ENCODE measurements at regions not wholly inside any gene's neighbourhood (a gene's known extent, or its start where the extent isn't known, plus 50 kb on each side); places are given as distances from the start of the nearest gene placed in this dataset.

DNA sequence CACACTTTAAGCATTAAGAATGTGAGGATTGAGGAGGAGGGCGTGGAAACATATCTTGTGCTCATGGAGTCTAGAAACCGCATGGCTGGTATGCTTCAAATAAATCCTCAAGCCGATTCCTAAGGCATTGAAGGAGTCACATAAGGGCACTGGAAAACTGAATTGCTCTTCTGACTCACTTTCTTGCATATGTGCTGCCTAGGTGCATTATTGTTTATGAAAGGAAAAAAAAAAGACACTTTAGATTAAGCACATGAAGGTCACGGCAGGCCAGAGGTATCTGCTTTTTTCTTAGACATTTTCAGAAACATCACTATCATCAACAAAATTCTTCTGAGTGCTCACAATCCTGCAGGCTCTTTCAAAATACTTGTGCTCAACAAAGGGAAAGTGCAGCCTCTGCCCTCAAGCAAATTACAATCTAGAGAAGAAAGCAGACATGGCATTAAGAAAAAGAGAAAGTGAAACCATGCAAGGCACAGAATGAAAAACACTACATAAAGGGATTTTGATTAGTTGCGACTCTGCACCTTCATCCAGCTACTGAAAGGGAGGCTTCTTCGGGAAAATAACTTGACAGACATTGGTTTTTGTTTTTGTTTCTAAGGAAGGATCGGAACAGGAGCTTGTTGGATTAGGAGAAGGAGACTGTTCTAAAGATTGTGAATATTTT lies 2117.6 kb downstream of the MAT2B start:
- no peaks in the 10 kb centered on the region for H3K36me3 ChIP-seq (ENCODE audit: insufficient read depth)
- H3K4me3 ChIP-seq (ENCODE audit: low read depth, low read length), result no peak overlapping the region
- H3K4me1 ChIP-seq (ENCODE audit: insufficient read depth), result no peaks in the 10 kb centered on the region
- DNase-seq (ENCODE audit: extremely low spot score), result no peak
- no peak overlapping the region for H3K27ac ChIP-seq (ENCODE audit: low read depth)
- 73% methylated on average over 7 of the region's 7 CpGs for WGBS

GRCh38 chr5:165624166-165624946 lies 2118.9 kb downstream of the MAT2B start:
- Histone ChIP-seq H3K4me1 (ENCODE audit: insufficient read depth) (no peaks in the 10 kb centered on the region), H3K4me3 (ENCODE audit: low read depth, low read length) (no peak overlapping the region), H3K36me3 (ENCODE audit: insufficient read depth) (no peaks in the 10 kb centered on the region), H3K27ac (ENCODE audit: low read depth) (no peak overlapping the region)
- WGBS, result 77% methylated on average over 8 of the region's 8 CpGs
- no peak for DNase-seq (ENCODE audit: extremely low spot score)

DNA sequence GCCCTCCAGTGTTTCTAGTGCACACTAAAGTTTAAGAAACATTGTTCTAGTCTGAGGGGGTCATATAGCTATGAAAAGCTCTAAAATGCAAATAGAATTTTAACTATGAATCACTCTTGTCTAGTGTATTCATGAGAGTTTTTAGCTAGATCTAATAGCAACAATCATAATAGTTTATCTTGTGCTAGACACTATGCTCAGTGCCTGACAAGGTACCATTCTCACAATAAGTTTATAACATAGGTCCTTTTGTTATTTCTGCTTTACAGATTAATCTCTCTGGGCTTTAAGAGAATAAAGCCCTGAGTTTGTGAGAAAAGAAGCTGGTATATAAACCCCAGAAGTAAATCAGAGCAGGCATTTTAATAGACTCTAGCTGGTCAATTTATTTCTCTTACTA lies 2120.7 kb downstream of the MAT2B start:
- Histone ChIP-seq H3K4me1 (ENCODE audit: insufficient read depth) (no peaks in the 10 kb centered on the region), H3K4me3 (ENCODE audit: low read depth, low read length) (no peak overlapping the region), H3K36me3 (ENCODE audit: insufficient read depth) (no peaks in the 10 kb centered on the region), H3K27ac (ENCODE audit: low read depth) (no peak overlapping the region)
- DNase-seq (ENCODE audit: extremely low spot score), result no peak

GRCh38 chr5:165627548-165628170 lies 2122.2 kb downstream of the MAT2B start:
- H3K27ac ChIP-seq (ENCODE audit: low read depth), result no peak overlapping the region
- WGBS, result 48% methylated on average over 8 of the region's 8 CpGs
- no peak overlapping the region for H3K4me3 ChIP-seq (ENCODE audit: low read depth, low read length)
- DNase-seq (ENCODE audit: extremely low spot score), result no peak
- H3K36me3 ChIP-seq (ENCODE audit: insufficient read depth), result no peaks in the 10 kb centered on the region
- no peaks in the 10 kb centered on the region for H3K4me1 ChIP-seq (ENCODE audit: insufficient read depth)

GRCh38 chr5:165630261-165630778 lies 2124.9 kb downstream of the MAT2B start:
- 22% methylated on average over 9 of the region's 9 CpGs for WGBS
- H3K4me3 ChIP-seq (ENCODE audit: low read depth, low read length), result no peak overlapping the region
- H3K27ac ChIP-seq (ENCODE audit: low read depth), result no peak overlapping the region
- no peaks in the 10 kb centered on the region for H3K36me3 ChIP-seq (ENCODE audit: insufficient read depth)
- H3K4me1 ChIP-seq (ENCODE audit: insufficient read depth), result no peaks in the 10 kb centered on the region
- DNase-seq (ENCODE audit: extremely low spot score), result peak; percentile 50

DNA sequence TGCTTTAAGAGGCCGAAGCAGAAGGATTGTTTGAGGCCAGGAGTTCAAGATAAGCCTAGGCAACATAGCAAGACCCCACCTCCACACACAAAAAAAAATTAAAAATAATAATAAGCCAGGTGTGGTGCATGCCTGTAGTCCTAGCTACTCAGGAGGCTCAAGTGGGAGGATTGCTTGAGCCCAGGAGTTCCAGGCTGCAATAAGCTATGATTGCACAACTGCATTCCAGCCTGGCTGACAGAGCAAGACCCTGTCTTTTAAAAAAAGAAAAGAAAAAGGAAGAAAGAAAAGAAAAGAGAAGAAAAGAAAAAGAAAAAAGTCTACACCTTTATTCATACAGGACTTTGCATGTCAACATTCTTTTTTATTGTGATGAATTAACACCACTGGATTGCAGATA lies 2125.8 kb downstream of the MAT2B start:
- DNase-seq (ENCODE audit: extremely low spot score), result no peak
- Histone ChIP-seq H3K36me3 (ENCODE audit: insufficient read depth) (no peaks in the 10 kb centered on the region), H3K4me1 (ENCODE audit: insufficient read depth) (no peaks in the 10 kb centered on the region), H3K27ac (ENCODE audit: low read depth) (no peak overlapping the region), H3K4me3 (ENCODE audit: low read depth, low read length) (no peak overlapping the region)
- WGBS, result 45% methylated on average over 1 of the region's 1 CpG

GRCh38 chr5:165642366-165642765 lies 2136.9 kb downstream of the MAT2B start:
- no peaks in the 10 kb centered on the region for H3K36me3 ChIP-seq (ENCODE audit: insufficient read depth)
- DNase-seq (ENCODE audit: extremely low spot score), result no peak
- H3K4me1 ChIP-seq (ENCODE audit: insufficient read depth), result no peaks in the 10 kb centered on the region
- H3K27ac ChIP-seq (ENCODE audit: low read depth), result no peak overlapping the region
- H3K4me3 ChIP-seq (ENCODE audit: low read depth, low read length), result no peak overlapping the region
- WGBS, result 75% methylated on average over 2 of the region's 2 CpGs

- H3K27ac ChIP-seq (ENCODE audit: low read depth), result no peak overlapping the region
- no peak overlapping the region for H3K4me3 ChIP-seq (ENCODE audit: low read depth, low read length)
- no peak for DNase-seq (ENCODE audit: extremely low spot score)
- H3K36me3 ChIP-seq (ENCODE audit: insufficient read depth), result no peaks in the 10 kb centered on the region
- whole genome bisulfite sequencing, result 90% methylated on average over 3 of the region's 3 CpGs
- no peaks in the 10 kb centered on the region for H3K4me1 ChIP-seq (ENCODE audit: insufficient read depth)
Measured at GRCh38 chr5:165665735-165666400, 2160.4 kb downstream of the MAT2B start.

DNA sequence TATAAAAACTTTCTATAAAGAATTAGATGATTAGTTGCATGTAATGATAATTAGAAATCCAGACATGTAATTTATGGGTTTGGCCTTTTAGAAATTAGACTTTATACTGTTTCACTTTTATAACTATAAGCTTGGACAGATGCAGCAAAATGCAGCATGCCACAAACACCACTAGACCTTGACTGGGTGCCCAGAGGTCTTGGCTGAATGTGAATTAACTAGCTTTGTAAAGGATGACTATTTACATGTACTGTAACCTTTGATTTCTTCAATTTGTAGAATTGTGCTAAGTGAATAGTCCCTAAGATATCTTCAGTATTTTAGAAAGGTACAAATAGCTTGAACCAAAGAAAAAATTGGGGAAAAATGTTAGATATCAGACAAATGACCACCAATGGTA lies 2168.1 kb downstream of the MAT2B start:
- Histone ChIP-seq H3K4me1 (ENCODE audit: insufficient read depth) (no peaks in the 10 kb centered on the region), H3K27ac (ENCODE audit: low read depth) (no peak overlapping the region), H3K4me3 (ENCODE audit: low read depth, low read length) (no peak overlapping the region), H3K36me3 (ENCODE audit: insufficient read depth) (no peaks in the 10 kb centered on the region)
- no peak for DNase-seq (ENCODE audit: extremely low spot score)

GRCh38 chr5:165695796-165696195 lies 2190.4 kb downstream of the MAT2B start:
- DNase-seq (ENCODE audit: extremely low spot score), result no peak
- Histone ChIP-seq H3K36me3 (ENCODE audit: insufficient read depth) (no peaks in the 10 kb centered on the region), H3K27ac (ENCODE audit: low read depth) (no peak overlapping the region), H3K4me3 (ENCODE audit: low read depth, low read length) (no peak overlapping the region), H3K4me1 (ENCODE audit: insufficient read depth) (no peaks in the 10 kb centered on the region)
- 89% methylated on average over 1 of the region's 1 CpG for WGBS

GRCh38 chr5:165705960-165706359 lies 2200.5 kb downstream of the MAT2B start:
- DNase-seq (ENCODE audit: extremely low spot score), result no peak
- H3K4me3 ChIP-seq (ENCODE audit: low read depth, low read length), result no peak overlapping the region
- no peaks in the 10 kb centered on the region for H3K36me3 ChIP-seq (ENCODE audit: insufficient read depth)
- no peaks in the 10 kb centered on the region for H3K4me1 ChIP-seq (ENCODE audit: insufficient read depth)
- WGBS, result 96% methylated on average over 1 of the region's 1 CpG
- H3K27ac ChIP-seq (ENCODE audit: low read depth), result no peak overlapping the region

- 90% methylated on average over 3 of the region's 3 CpGs for WGBS
- Histone ChIP-seq H3K4me1 (ENCODE audit: insufficient read depth) (no peaks in the 10 kb centered on the region), H3K36me3 (ENCODE audit: insufficient read depth) (no peaks in the 10 kb centered on the region), H3K4me3 (ENCODE audit: low read depth, low read length) (no peak overlapping the region), H3K27ac (ENCODE audit: low read depth) (no peak overlapping the region)
- DNase-seq (ENCODE audit: extremely low spot score), result no peak
Measured at GRCh38 chr5:165712011-165712410, 2206.6 kb downstream of the MAT2B start.

- Histone ChIP-seq H3K4me1 (ENCODE audit: insufficient read depth) (no peaks in the 10 kb centered on the region), H3K36me3 (ENCODE audit: insufficient read depth) (no peaks in the 10 kb centered on the region), H3K27ac (ENCODE audit: low read depth) (no peak overlapping the region), H3K4me3 (ENCODE audit: low read depth, low read length) (no peak overlapping the region)
- WGBS, result 83% methylated on average over 1 of the region's 1 CpG
- no peak for DNase-seq (ENCODE audit: extremely low spot score)
Measured at GRCh38 chr5:165714598-165714997, 2209.2 kb downstream of the MAT2B start.
